ENCODE measurements at regions not wholly inside any gene's neighbourhood (a gene's known extent, or its start where the extent isn't known, plus 50 kb on each side); places are given as distances from the start of the nearest gene placed in this dataset.

DNA sequence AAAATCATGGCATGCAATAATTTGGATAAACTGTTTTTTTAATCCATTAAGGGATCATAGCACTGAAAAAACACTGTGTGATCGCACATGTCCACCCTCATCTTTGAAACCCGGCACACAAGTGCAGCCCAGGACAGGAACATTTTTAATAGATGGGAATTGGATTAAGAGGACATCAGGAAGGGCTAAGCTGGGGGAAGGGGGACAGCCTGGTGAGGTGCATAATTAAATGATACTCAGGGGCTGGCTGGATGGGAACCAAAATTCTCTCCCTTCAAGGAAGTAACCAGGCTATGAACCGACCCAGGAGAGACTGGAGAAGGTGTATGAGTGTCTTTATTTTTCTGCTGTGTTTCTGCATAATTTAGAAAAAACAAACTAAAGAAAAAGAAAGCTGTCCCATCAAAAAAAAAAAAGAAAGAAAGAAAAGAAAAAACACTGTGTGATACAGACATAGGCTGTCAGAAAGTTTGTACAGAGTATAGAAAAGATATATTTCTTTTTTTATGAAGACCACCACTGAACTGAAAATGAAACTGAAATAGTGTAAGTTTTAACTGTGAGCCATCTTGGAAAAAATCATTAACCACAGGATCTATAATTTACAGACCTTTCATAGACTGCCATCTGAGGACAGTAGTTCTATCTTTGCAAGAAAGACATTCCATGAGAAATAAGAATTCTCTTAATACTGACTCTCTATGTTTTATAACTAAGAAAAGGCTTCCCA, 75.1 kb upstream of the SLC38A4 start:
- no peaks in the 10 kb centered on the region for H3K4me1 ChIP-seq (ENCODE audit: insufficient read depth, low read length)
- DNase-seq (no peak), ATAC-seq (ENCODE audit: poor library complexity) (no peak)
- H3K36me3 ChIP-seq (ENCODE audit: insufficient read depth, low read length): no peaks in the 10 kb centered on the region
- H3K4me3 Mint-ChIP-seq: no peak overlapping the region
- no peak overlapping the region for H3K4me3 ChIP-seq (ENCODE audit: low read length)
- H3K27ac ChIP-seq (ENCODE audit: low read depth in 1 of 2, low read length in 2 of 2): no peak overlapping the region
- no peaks in the 10 kb centered on the region for H3K36me3 Mint-ChIP-seq (ENCODE audit: low read depth)
- ChIA-PET CTCF (no interaction called here), POLR2A (no interaction called here)
- no peaks in the 10 kb centered on the region for H3K4me1 Mint-ChIP-seq (ENCODE audit: low read depth)
- no peaks in the 10 kb centered on the region for H3K27me3 Mint-ChIP-seq
- intact Hi-C loops (cut with DNase I, micrococcal nuclease): no loop called here
- no peaks in the 10 kb centered on the region for H3K9me3 ChIP-seq (ENCODE audit: control insufficient read depth in 1 of 2, insufficient read depth in 1 of 2, low read length in 2 of 2)
- H3K27me3 ChIP-seq (ENCODE audit: control insufficient read depth in 1 of 2, insufficient read depth in 2 of 2, low read length in 2 of 2): no peaks in the 10 kb centered on the region
- TF ChIP-seq, protein P1, sequence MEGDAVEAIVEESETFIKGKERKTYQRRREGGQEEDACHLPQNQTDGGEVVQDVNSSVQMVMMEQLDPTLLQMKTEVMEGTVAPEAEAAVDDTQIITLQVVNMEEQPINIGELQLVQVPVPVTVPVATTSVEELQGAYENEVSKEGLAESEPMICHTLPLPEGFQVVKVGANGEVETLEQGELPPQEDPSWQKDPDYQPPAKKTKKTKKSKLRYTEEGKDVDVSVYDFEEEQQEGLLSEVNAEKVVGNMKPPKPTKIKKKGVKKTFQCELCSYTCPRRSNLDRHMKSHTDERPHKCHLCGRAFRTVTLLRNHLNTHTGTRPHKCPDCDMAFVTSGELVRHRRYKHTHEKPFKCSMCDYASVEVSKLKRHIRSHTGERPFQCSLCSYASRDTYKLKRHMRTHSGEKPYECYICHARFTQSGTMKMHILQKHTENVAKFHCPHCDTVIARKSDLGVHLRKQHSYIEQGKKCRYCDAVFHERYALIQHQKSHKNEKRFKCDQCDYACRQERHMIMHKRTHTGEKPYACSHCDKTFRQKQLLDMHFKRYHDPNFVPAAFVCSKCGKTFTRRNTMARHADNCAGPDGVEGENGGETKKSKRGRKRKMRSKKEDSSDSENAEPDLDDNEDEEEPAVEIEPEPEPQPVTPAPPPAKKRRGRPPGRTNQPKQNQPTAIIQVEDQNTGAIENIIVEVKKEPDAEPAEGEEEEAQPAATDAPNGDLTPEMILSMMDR (IDR thresholded peaks at IDR 0.05): no peak
- H3K9me3 Mint-ChIP-seq: no peaks in the 10 kb centered on the region
- no peak overlapping the region for H3K27ac Mint-ChIP-seq

DNA sequence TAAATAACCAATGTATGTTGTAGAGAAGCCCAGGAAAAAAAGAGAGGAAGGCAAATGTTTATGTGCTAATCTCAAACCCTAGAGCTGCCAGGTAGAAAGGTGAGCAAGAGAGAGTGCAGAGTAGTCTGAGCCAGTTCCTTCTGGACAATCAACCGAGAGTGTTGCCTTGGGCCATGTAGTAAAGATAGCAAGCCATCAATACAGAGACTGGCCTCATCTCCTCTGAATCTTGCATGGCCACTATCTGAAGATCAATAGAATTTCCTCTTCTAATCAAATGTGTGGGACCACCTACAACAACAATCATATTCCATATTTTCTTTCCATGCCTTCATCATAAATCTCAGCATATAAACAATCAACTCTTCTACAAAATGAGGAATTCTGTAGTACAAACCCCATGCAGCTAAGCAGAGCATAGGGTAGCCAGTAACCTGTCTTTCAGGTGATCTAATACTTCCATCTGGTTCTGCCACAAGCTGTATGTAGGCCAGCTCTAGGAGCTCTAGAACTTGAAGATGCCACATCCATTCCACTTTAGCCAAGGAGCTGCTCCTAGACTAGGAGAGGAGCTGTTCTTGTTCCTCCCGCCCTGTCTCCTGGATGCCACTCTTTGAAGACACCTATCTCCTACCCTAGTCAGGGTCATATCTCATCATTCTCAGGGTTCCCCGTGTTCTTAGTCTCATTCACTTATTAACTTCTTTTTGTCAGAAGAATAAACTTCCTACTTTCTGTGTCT, 75.8 kb upstream of the SLC38A4 start:
- H3K4me1 ChIP-seq (ENCODE audit: insufficient read depth, low read length): no peaks in the 10 kb centered on the region
- Mint-ChIP-seq H3K36me3 (ENCODE audit: low read depth) (no peaks in the 10 kb centered on the region), H3K9me3 (no peaks in the 10 kb centered on the region), H3K27me3 (peaks cover 4% of the 10 kb centered on the region), H3K27ac (no peak overlapping the region), H3K4me1 (ENCODE audit: low read depth) (no peaks in the 10 kb centered on the region), H3K4me3 (no peak overlapping the region)
- H3K27me3 ChIP-seq (ENCODE audit: control insufficient read depth in 1 of 2, insufficient read depth in 2 of 2, low read length in 2 of 2): no peaks in the 10 kb centered on the region
- no peak overlapping the region for H3K27ac ChIP-seq (ENCODE audit: low read depth in 1 of 2, low read length in 2 of 2)
- TF ChIP-seq, protein P1 (IDR thresholded peaks at IDR 0.05): no peak
- ATAC-seq (ENCODE audit: poor library complexity) (no peak), DNase-seq (no peak)
- ChIA-PET CTCF (no interaction called here), POLR2A (no interaction called here)
- no peaks in the 10 kb centered on the region for H3K36me3 ChIP-seq (ENCODE audit: insufficient read depth, low read length)
- no peak overlapping the region for H3K4me3 ChIP-seq (ENCODE audit: low read length)
- intact Hi-C loops (cut with DNase I, micrococcal nuclease): no loop called here
- H3K9me3 ChIP-seq (ENCODE audit: control insufficient read depth in 1 of 2, insufficient read depth in 1 of 2, low read length in 2 of 2): no peaks in the 10 kb centered on the region

DNA sequence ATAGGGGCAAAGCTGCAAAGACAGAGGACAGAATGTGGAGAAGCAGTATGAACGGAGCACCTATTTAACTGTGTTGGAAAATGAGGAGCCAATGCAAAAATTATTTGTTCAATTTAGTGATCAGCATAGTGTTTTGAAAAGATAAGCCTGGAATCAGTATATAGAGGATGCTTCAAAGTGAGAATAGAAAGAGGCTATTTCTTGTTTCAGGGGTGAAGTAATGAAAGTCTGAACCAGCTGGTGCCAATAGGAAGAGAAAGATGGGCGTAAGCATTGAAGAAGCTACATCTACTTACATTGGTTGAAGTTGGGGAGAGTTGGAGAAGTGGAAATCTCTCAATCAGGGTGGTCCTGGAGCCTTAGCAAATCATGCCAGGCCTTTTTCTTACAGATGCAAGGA, 77.3 kb upstream of the SLC38A4 start:
- TF ChIP-seq, protein P1 (IDR thresholded peaks at IDR 0.05): no peak
- CTCF ChIA-PET: no interaction called here
- H3K27me3 ChIP-seq (ENCODE audit: control insufficient read depth in 1 of 2, insufficient read depth in 2 of 2, low read length in 2 of 2): no peaks in the 10 kb centered on the region
- H3K4me1 ChIP-seq (ENCODE audit: insufficient read depth, low read length): no peaks in the 10 kb centered on the region
- H3K9me3 Mint-ChIP-seq: no peaks in the 10 kb centered on the region
- peaks cover 4% of the 10 kb centered on the region for H3K27me3 Mint-ChIP-seq
- H3K4me1 Mint-ChIP-seq (ENCODE audit: low read depth): no peaks in the 10 kb centered on the region
- intact Hi-C loops (cut with DNase I, micrococcal nuclease): no loop called here
- H3K27ac ChIP-seq (ENCODE audit: low read depth in 1 of 2, low read length in 2 of 2): no peak overlapping the region
- no peaks in the 10 kb centered on the region for H3K36me3 Mint-ChIP-seq (ENCODE audit: low read depth)
- H3K9me3 ChIP-seq (ENCODE audit: control insufficient read depth in 1 of 2, insufficient read depth in 1 of 2, low read length in 2 of 2): no peaks in the 10 kb centered on the region
- H3K36me3 ChIP-seq (ENCODE audit: insufficient read depth, low read length): no peaks in the 10 kb centered on the region
- no peak overlapping the region for H3K4me3 ChIP-seq (ENCODE audit: low read length)
- DNase-seq (no peak), ATAC-seq (ENCODE audit: poor library complexity) (no peak)
- POLR2A ChIA-PET: no interaction called here
- no peak overlapping the region for H3K27ac Mint-ChIP-seq
- H3K4me3 Mint-ChIP-seq: no peak overlapping the region

Measured in CD4-positive, alpha-beta T cell (primary cell).